ENCODE measurements at regions not wholly inside any gene's neighbourhood (a gene's known extent, or its start where the extent isn't known, plus 50 kb on each side); places are given as distances from the start of the nearest gene placed in this dataset.

- TF ChIP-seq, protein P1, sequence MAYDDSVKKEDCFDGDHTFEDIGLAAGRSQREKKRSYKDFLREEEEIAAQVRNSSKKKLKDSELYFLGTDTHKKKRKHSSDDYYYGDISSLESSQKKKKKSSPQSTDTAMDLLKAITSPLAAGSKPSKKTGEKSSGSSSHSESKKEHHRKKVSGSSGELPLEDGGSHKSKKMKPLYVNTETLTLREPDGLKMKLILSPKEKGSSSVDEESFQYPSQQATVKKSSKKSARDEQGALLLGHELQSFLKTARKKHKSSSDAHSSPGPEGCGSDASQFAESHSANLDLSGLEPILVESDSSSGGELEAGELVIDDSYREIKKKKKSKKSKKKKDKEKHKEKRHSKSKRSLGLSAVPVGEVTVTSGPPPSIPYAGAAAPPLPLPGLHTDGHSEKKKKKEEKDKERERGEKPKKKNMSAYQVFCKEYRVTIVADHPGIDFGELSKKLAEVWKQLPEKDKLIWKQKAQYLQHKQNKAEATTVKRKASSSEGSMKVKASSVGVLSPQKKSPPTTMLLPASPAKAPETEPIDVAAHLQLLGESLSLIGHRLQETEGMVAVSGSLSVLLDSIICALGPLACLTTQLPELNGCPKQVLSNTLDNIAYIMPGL (CRISPR knock-in tag; IDR thresholded peaks at IDR 0.05; ENCODE audit: borderline replicate concordance): no peak
- TF ChIP-seq MAFK (IDR thresholded peaks at IDR 0.05; ENCODE audit: partially characterized antibody): no peak
- TF ChIP-seq, protein P2, sequence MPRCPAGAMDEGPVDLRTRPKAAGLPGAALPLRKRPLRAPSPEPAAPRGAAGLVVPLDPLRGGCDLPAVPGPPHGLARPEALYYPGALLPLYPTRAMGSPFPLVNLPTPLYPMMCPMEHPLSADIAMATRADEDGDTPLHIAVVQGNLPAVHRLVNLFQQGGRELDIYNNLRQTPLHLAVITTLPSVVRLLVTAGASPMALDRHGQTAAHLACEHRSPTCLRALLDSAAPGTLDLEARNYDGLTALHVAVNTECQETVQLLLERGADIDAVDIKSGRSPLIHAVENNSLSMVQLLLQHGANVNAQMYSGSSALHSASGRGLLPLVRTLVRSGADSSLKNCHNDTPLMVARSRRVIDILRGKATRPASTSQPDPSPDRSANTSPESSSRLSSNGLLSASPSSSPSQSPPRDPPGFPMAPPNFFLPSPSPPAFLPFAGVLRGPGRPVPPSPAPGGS (IDR thresholded peaks at IDR 0.05): no peak
- TF ChIP-seq, protein P3, sequence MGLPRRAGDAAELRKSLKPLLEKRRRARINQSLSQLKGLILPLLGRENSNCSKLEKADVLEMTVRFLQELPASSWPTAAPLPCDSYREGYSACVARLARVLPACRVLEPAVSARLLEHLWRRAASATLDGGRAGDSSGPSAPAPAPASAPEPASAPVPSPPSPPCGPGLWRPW (IDR thresholded peaks at IDR 0.05): no peak
Observed at GRCh38 chr2:156687126-156687525, 250.9 kb downstream of the GPD2 start (continued).

DNA sequence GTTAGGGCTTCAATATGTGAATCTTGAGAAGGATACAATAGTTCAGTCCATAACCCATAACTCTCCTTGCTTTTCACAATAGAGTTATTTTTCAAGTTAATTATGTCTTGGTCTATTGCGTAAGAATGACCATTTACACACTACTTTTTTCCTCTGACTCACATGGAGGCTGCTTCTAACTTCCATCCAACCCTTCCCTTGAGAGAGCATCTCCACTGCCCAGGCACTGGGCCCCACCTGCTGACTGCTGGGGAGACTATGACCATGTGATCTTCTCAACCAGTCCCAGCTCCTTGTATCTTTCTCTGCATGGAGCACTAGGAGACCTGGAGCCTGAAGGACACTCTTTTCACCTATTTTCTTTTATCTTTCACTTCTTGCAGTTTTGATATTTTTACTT is 251.5 kb downstream of the GPD2 start:
- POLR2A ChIA-PET: no interaction called here
- Histone ChIP-seq H3K9me3 (no peaks in the 10 kb centered on the region), H3K4me3 (no peak overlapping the region), H3K4me1 (no peaks in the 10 kb centered on the region), H3K27ac (no peak overlapping the region), H3K4me2 (no peak overlapping the region)
- peak in 1 of 2 experiments; percentile 3 for DNase-seq (ENCODE audit: low read depth in 1 of 2, low spot score in 1 of 2)
- no peak for FAIRE-seq
- no peak for TF ChIP-seq RFX5 (IDR thresholded peaks at IDR 0.05)
- peak in 1 of 2 experiments; percentile 49; a peak in 1 of 4 replicates for TF ChIP-seq CEBPB (IDR thresholded peaks at IDR 0.05)
- 92% methylated on average over 1 of the region's 1 CpG for WGBS (ENCODE audit: missing lambda C conversion rate)
- ATAC-seq: no peak
- CTCF ChIA-PET: no interaction called here

- no peaks in the 10 kb centered on the region for H3K9me3 ChIP-seq
- no peaks in the 10 kb centered on the region for H3K4me1 ChIP-seq
- no peak overlapping the region for H3K4me2 ChIP-seq
- no peak for TF ChIP-seq BHLHE40 (IDR thresholded peaks at IDR 0.05; ENCODE audit: low read depth, low read length)
- TF ChIP-seq NR3C1 (IDR thresholded peaks at IDR 0.05): no peak
- no peak for TF ChIP-seq PHF8 (IDR thresholded peaks at IDR 0.05; ENCODE audit: borderline replicate concordance, low read depth)
- TF ChIP-seq, protein P4, sequence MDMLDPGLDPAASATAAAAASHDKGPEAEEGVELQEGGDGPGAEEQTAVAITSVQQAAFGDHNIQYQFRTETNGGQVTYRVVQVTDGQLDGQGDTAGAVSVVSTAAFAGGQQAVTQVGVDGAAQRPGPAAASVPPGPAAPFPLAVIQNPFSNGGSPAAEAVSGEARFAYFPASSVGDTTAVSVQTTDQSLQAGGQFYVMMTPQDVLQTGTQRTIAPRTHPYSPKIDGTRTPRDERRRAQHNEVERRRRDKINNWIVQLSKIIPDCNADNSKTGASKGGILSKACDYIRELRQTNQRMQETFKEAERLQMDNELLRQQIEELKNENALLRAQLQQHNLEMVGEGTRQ (IDR thresholded peaks at IDR 0.05): no peak
- no peak for TF ChIP-seq NPAS2 (CRISPR knock-in tag; IDR thresholded peaks at IDR 0.05; ENCODE audit: borderline replicate concordance)
- TF ChIP-seq ATOH8 (CRISPR knock-in tag; IDR thresholded peaks at IDR 0.05; ENCODE audit: low read depth): no peak
- no peak for TF ChIP-seq NFE2L2 (conservative IDR thresholded peaks at IDR 0.05; ENCODE audit: low read length)
- TF ChIP-seq E2F6 (IDR thresholded peaks at IDR 0.05; ENCODE audit: borderline replicate concordance, low read depth): no peak
- no peak for TF ChIP-seq KDM1A (IDR thresholded peaks at IDR 0.05; ENCODE audit: low read depth)
- no peak for TF ChIP-seq POLR2A (IDR thresholded peaks at IDR 0.05; ENCODE audit: low read length)
- no peak for ATAC-seq
- ChIA-PET CTCF (interaction anchor here (0.6 kb wide), 1 partner anchor 743 kb away, joined by 3 read pairs; no protein-coding TSS in a partner anchor), POLR2A (no interaction called here)
- WGBS (ENCODE audit: missing lambda C conversion rate): 24% methylated on average over 1 of the region's 1 CpG
- FAIRE-seq: no peak
- no peak overlapping the region for H3K27ac ChIP-seq
- DNase-seq (ENCODE audit: low read depth in 1 of 2, low spot score in 1 of 2): no peak
- H3K4me3 ChIP-seq: no peak overlapping the region
Observed at GRCh38 chr2:156689939-156690338, 253.8 kb downstream of the GPD2 start.

DNA sequence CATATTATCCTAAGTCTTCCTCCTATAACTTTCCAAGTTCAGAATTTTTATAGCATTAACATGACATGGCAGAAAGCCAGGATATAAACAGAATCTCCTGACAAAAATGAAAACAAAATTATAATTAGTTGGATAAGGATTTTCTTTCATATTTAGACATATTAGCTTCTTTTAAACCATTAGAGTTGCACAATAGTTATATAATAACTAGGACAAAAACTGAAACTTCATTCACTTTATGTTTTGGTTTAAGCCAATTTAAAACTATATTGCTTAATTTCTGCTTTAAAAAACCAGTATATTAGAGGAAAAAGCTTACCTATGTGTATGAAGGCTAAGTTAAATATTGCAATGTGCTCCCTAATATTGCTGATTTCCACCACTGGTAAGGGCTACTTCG is 254.8 kb downstream of the GPD2 start:
- no peak overlapping the region for H3K4me2 ChIP-seq
- H3K9me3 ChIP-seq: no peaks in the 10 kb centered on the region
- H3K4me3 ChIP-seq: no peak overlapping the region
- ChIA-PET CTCF (interaction anchor here (0.8 kb wide), 1 partner anchor 48 kb away, joined by 3 read pairs; no protein-coding TSS in a partner anchor), POLR2A (no interaction called here)
- no peak overlapping the region for H3K27ac ChIP-seq
- FAIRE-seq (no peak), DNase-seq (ENCODE audit: low read depth in 1 of 2, low spot score in 1 of 2) (no peak), ATAC-seq (no peak)
- no peaks in the 10 kb centered on the region for H3K4me1 ChIP-seq
- 5% methylated on average over 1 of the region's 1 CpG for WGBS (ENCODE audit: missing lambda C conversion rate)
- TF ChIP-seq EHMT2 (IDR thresholded peaks at IDR 0.05; ENCODE audit: low read depth) (no peak), E2F6 (IDR thresholded peaks at IDR 0.05; ENCODE audit: borderline replicate concordance, low read depth) (no peak), GATA3 (IDR thresholded peaks at IDR 0.05; ENCODE audit: borderline replicate concordance) (no peak), HOXB13 (CRISPR knock-in tag; IDR thresholded peaks at IDR 0.05; ENCODE audit: low read depth) (no peak), ATOH8 (CRISPR knock-in tag; IDR thresholded peaks at IDR 0.05; ENCODE audit: low read depth) (no peak), FOSL2 (IDR thresholded peaks at IDR 0.05) (no peak), FOSL2 (CRISPR knock-in tag; IDR thresholded peaks at IDR 0.05) (no peak), EHF (CRISPR knock-in tag; IDR thresholded peaks at IDR 0.05) (no peak), JUNB (IDR thresholded peaks at IDR 0.05) (no peak), ZSCAN20 (CRISPR knock-in tag; IDR thresholded peaks at IDR 0.05) (no peak), MAFK (IDR thresholded peaks at IDR 0.05; ENCODE audit: partially characterized antibody) (no peak), PBX3 (IDR thresholded peaks at IDR 0.05) (no peak), KDM1A (IDR thresholded peaks at IDR 0.05; ENCODE audit: low read depth) (no peak)

Measured in A549 (cell line).